Ovary (tissue), 3 donors: ENCODE measurements at regions not wholly inside any gene's neighbourhood (a gene's known extent, or its start where the extent isn't known, plus 50 kb on each side); places are given as distances from the start of the nearest gene placed in this dataset.

Experiments used
- EP300 ChIP-seq: sonication (generic); formaldehyde crosslinking; IDR thresholded peaks from one replicate; pipeline ENCODE4 v1.6.1; 2017; ENCODE audit warnings: antibody characterized with exemption
- POLR2A ChIP-seq: fragments of 450-650 bp; IDR thresholded peaks from one replicate; pipeline ENCODE4 v1.6.1; 2017; ENCODE audit warnings: antibody characterized with exemption, mild to moderate bottlenecking, moderate library complexity
- TF ChIP-seq, protein P1 (sequence below), 3 donors: fragments of 450-650 bp in 2 of 3; fragments of 200-600 bp in 1 of 3; IDR thresholded peaks; one replicate each; pipeline versions ENCODE4 v1.5.1 to v1.8.0; 2016 to 2022; ENCODE audit warnings: antibody characterized with exemption in 3 of 3, mild to moderate bottlenecking in 1 of 3
- donor health status: DM: no; HTN: no; CAD: no.

GRCh38 chr4:20487446-20487845 lies 212.8 kb upstream of the PACRGL start:
- TF ChIP-seq, protein P1, sequence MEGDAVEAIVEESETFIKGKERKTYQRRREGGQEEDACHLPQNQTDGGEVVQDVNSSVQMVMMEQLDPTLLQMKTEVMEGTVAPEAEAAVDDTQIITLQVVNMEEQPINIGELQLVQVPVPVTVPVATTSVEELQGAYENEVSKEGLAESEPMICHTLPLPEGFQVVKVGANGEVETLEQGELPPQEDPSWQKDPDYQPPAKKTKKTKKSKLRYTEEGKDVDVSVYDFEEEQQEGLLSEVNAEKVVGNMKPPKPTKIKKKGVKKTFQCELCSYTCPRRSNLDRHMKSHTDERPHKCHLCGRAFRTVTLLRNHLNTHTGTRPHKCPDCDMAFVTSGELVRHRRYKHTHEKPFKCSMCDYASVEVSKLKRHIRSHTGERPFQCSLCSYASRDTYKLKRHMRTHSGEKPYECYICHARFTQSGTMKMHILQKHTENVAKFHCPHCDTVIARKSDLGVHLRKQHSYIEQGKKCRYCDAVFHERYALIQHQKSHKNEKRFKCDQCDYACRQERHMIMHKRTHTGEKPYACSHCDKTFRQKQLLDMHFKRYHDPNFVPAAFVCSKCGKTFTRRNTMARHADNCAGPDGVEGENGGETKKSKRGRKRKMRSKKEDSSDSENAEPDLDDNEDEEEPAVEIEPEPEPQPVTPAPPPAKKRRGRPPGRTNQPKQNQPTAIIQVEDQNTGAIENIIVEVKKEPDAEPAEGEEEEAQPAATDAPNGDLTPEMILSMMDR (IDR thresholded peaks at IDR 0.05): no peak
- TF ChIP-seq EP300: no peak
- no peak for TF ChIP-seq POLR2A
